HG02623 (cell line): ENCODE measurements at regions not wholly inside any gene's neighbourhood (a gene's known extent, or its start where the extent isn't known, plus 50 kb on each side); places are given as distances from the start of the nearest gene placed in this dataset.

Source experiments
- ATAC-seq: cut with Tn5 transposase; IDR thresholded peaks from one replicate; pipeline ENCODE4 v1.9.1; 2021; ENCODE audit warnings: moderate library complexity; ENCODE audit not compliant: unreplicated experiment

DNA sequence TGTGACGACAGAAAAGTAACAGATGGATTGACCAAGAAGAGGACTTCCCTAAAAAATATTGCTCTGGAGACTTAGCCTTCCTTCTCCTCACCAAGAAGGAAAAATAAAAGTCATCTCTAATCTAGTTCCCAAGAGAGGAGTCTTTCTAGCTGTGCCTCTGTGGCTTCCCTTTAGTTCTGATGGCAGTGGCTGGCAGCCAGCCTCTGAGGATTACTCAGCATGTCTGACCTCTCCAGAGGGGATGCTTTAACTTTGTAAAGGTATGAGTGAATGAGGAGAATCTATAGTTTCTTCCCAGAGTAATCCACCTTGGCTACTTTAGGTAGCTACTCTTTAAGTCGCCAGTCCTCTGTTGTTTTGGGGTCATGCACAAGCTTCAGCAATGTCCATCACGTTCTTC, 163.9 kb upstream of the KIT start:
- no peak for ATAC-seq

DNA sequence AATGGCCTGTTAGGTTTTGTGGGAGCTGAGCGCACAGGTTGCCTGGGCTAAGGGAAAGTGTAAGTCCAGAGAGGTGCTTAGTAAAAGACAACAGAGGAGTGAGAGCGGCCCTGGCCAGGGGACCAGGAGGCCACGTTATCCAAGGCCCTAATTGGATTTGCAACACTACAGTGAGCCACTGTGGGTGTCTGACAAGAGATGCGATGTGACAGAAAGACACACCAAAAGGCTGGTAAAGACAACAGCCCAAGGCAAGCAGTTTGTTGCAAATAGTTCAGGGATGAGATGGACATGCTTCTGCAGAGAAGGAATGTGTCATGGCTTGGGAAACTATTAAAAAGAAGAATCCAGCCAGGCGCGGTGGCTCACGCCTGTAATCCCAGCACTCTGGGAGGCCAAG, 162.7 kb upstream of the KIT start:
- ATAC-seq, result no peak

DNA sequence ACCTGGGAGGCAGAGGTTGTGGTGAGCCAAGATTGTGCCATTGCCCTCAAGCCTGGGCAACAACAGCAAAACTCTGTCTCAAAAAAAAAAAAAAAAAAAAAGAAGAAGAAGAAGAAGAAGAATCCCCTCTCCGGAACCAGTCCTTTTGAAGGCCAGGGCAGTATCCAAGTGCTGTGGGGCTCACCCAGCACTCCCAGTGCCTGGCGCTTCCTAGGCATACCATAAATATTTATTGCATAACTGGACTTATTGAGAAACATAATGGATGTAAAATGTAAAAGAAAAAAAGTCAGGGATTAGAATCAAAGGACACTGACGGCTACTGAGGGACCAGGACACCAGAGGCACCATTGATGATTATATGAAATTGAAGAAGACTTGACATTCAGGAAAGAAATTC, 162.1 kb upstream of the KIT start:
- ATAC-seq, result no peak

DNA sequence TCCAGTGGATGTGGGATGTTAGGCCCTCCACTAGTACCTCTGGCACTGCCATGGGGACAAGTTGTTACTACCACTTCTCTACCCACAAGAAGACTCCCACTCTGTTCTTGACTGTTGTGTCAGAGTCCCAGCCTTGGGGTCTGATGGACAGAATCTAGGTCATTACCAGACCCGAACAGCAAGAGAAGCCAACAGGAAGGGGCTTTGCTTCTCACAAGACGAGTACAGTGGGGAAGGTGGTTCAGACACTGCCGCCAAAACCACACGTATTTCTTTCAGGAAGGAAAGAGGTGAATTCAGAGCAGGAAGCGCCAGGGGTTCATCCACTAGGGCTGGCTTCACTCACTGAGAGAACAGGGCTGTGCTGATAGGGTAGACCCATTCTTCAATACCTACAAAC, 161.3 kb upstream of the KIT start:
- no peak for ATAC-seq

GRCh38 chr4:54497947-54498346, 159.8 kb upstream of the KIT start:
- ATAC-seq, result no peak

DNA sequence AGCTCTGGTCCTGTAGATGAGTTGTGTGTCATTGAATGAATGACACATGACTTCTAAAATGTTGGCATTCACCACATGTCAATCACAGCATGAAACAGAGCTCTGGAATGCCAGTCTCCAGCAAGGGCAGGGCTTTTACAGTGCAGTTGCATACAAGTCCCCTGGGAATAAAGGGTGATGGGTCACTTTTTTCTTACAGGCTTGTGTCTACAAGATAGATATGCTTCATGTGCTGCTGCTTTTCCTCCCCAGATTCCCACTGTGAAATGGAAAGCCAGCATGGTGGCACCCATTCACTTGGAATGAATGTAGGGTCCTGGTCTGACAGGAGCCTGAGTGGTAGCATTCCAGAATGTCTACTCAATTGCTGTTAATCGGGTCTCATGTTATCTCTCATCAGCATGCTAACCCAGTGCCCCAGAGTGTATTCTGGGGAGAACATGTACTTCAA, 159.1 kb upstream of the KIT start:
- no peak for ATAC-seq

DNA sequence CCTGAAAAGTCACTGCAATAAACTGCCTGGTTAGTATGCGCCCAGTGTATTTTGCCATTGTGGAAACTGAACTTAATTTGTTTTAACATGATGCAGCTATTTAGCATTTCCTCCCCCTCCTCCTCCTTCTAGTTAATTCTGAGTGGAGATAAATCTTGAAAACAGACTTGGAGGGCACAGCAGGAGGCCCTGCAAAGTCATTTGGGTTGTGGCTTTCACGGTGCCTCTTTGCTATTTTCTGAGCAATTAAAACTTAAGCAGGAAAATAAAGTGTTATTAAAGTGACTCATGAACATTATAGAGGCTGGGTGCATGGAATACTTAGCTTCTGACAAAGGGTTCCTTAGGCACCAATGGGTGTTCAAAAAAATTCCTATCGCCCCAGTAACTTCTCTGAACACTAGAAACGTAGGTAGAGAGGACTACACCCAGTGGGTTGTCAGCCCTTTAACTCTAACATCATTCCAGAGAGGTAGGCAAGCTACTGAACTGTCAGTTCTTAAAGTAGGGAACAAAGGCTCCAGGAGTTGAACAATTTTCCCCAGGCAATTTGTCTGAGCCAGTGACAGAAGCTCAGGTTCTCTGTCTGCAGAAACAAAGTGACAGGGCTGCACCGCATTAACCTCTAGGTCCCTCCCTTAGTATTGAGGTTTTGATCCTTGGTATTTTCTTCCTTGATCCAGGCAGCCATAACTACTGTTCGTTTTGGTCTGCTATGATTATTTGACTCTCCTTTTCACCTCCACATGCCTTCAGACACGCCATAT, 158.3 kb upstream of the KIT start:
- ATAC-seq, result no peak

DNA sequence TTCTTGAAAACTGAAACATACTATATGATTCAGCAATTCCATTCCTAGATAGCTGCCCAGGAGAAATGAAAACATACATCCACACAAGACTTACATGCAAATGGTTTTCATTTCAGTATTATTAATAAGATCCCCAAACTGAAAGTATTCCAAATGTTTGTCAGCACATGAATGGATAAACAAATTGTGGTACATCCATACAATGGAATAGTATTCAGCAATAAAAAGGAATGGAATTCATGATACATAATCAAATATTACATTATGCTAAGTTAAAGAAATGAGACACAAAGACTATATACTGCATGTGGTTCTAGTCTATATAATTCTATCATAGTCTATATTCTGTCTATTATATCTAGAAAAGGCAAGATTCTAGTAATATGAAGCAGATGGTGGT, 152.4 kb upstream of the KIT start:
- ATAC-seq, result no peak

DNA sequence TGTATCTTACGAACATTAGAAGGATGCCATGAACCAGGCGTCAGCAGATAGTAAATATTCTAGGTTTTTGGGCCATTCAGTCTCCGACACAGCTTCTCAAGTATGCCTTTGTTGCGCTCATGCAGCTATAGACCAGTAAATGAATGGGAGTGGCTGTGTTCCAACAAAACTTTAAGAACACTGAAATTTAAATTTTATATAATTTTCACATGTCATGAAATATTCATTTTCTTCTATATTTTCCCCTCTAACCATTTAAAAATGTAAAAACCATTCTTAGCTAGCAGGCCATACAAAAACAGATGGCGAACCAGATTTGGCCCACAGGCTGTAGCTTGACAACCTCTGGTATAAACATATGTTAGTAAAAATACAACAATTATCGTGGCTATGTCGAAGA, 151.8 kb upstream of the KIT start:
- no peak for ATAC-seq

- ATAC-seq, result no peak
These were observed 148.7 kb upstream of the KIT start for GRCh38 chr4:54509057-54509456.

DNA sequence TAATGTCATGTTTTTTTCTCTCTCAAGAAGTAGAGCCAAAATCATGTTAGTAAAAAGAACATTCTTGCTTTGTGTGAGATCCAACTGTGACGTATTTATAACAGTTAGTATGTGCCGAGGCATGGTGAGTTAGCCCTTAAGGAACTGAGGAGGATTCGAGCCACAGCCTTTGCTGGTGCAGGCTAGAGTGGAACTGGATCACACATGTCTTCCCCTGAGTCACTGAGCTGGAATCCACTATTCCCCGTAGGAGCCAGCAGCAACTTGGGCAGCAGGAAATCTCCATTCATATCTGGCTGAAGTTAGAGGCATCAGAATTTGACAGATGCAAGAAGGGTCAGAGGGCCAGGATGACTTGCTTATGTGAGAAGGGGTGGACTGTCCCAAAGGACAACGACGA, 144.6 kb upstream of the KIT start:
- no peak for ATAC-seq

GRCh38 chr4:54513741-54514140, 144.0 kb upstream of the KIT start:
- ATAC-seq, result no peak

DNA sequence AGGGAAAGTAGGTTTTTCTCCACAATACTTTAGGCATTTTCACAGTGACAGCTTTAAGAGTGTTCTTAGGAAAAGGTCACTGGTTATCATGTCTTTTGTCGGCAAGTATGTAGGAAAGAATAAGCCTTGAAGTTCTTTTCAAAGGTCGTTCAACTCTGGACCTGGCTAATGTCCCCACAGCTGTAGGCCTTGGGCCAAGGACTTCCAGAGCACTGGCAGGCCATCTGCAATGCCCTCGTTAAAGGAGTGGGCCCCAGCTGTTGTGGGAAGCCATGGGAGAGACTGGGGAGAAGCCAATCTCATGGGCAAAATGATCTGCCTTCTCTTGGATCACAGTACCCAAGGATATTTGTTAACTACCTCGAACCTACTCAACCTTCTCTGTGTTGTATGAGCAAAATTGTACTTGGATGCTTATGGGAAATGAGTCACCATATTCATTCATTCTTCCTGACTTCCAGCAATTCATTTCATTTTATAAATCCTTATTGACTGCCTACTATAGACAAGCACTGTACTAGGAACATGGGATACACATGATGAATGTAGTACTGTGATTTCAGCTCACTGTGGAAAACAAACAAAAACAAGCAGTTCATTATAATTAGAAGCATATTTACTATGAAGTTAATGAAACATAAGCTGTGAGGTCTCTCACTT, 141.1 kb upstream of the KIT start:
- ATAC-seq, result no peak

- no peak for ATAC-seq
These were observed 139.8 kb upstream of the KIT start for GRCh38 chr4:54517781-54518444.

- no peak for ATAC-seq
These were observed 132.2 kb upstream of the KIT start for GRCh38 chr4:54525602-54526001.

DNA sequence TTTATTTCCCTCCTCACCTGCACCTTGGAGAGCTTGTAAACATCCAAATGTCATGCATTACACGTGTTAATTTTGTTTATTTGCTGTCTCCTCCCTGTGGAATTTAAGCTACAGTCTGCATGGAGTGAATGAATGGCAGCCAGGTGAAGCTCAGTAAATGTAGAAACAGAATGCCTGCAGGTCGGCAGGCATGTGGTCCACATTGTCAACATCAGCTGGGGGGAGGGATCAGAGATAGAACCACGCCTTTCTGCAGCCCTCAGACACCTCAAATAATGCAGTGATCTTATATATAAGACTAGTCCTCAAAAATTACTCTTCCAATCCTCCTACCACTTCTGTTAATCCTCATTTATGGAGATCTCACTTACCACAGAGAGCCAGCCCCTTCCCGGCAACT, 131.2 kb upstream of the KIT start:
- no peak for ATAC-seq

DNA sequence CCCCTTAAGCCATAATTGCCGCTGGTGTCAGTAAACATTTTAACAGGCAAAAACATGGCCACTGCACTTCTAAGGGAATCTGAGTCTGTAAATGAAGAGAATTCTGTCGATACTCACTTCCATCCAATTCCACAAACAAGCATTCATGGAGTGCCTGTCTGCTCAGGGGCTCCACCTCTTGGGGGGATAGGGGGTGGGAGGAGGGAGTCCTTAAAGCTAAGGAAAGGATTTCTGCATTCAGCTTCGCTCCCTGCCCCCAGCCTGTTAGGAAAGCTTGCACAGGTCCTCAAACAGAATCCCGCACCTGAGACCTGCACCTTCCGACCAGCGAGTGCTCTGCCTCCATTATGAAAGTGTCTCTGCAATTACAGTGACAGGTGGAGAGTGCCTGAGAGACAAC, 130.2 kb upstream of the KIT start:
- ATAC-seq, result no peak

DNA sequence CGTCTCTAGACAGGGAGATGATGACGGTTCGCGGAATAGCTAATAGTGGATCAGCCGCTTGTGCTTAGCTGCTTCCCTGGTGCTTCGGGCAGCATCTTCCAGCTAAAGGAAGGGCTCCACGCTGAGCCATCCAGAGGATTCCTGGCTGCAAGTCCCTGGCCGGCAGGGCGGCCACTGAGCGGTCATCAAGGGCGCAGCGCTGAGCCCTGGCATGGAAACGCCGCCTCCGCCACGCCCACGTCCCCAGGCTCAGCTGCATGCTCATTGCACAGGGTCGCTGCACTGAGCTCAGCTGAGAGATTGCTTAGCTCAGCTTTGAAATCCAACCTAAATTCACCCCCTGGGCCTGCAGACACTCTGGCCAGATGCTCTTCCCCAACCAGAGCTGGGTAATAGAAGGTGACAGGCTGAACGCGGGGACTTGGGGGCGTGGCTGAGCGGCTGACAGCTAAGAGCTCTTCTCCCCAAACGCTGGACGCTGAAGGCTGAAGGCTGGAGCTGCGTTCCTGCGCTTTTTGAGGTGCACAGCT, 118.2 kb upstream of the KIT start:
- ATAC-seq, result no peak

GRCh38 chr4:54540931-54541330, 116.8 kb upstream of the KIT start:
- no peak for ATAC-seq

GRCh38 chr4:54541426-54542118, 116.2 kb upstream of the KIT start:
- no peak for ATAC-seq

DNA sequence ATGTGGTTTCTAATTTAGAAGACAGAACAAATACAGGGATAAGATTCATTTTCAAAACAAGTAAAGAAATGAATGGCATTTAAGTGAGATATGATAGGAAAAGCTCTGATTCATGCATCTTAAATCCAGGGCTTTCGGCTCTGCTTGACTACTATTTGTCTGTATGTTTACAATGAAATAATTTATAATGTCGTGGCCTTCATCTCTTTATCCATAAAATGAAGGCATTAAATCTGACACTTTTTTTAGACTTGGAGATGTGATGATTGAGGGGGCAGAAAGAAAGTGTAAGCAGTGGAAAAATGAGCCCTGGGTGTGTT, 115.7 kb upstream of the KIT start:
- no peak for ATAC-seq
